ENCODE measurements at regions not wholly inside any gene's neighbourhood (a gene's known extent, or its start where the extent isn't known, plus 50 kb on each side); places are given as distances from the start of the nearest gene placed in this dataset.
"Not testable (repeated sequence)": the region's sequence is repeated elsewhere in the genome, so short reads cannot be mapped to it uniquely, and the experiment has no call there.

GRCh38 chr3:59513570-59513969 lies 463.7 kb upstream of the CFAP20DC start:
- H3K27ac ChIP-seq = no peak overlapping the region
- no peak overlapping the region for H3K4me2 ChIP-seq
- H3K9ac ChIP-seq = no peak overlapping the region
- TF ChIP-seq Cebpa-rat (IDR thresholded peaks at IDR 0.05) = no peak
- H4K20me1 ChIP-seq = no peaks in the 10 kb centered on the region
- H3K36me3 ChIP-seq = no peaks in the 10 kb centered on the region
- H3K27me3 ChIP-seq = no peaks in the 10 kb centered on the region
- H3K9me3 ChIP-seq = no peaks in the 10 kb centered on the region; the same call in 1 of the 2 replicates
- H3K4me1 ChIP-seq = no peaks in the 10 kb centered on the region
- no peak overlapping the region for H3K4me3 ChIP-seq

- Histone ChIP-seq H3K4me1 (no peaks in the 10 kb centered on the region), H3K9me3 (no peaks in the 10 kb centered on the region; the same call in 1 of the 2 replicates), H3K27me3 (no peaks in the 10 kb centered on the region), H3K9ac (no peak overlapping the region), H4K20me1 (no peaks in the 10 kb centered on the region), H3K36me3 (no peaks in the 10 kb centered on the region), H3K27ac (no peak overlapping the region), H3K4me3 (no peak overlapping the region), H3K4me2 (no peak overlapping the region)
- no peak for TF ChIP-seq Cebpa-rat (IDR thresholded peaks at IDR 0.05)
These were observed 462.2 kb upstream of the CFAP20DC start for GRCh38 chr3:59512066-59512465.

- no peak for TF ChIP-seq Cebpa-rat (IDR thresholded peaks at IDR 0.05)
- no peaks in the 10 kb centered on the region for H3K27me3 ChIP-seq
- no peaks in the 10 kb centered on the region for H4K20me1 ChIP-seq
- H3K4me2 ChIP-seq = no peak overlapping the region
- no peaks in the 10 kb centered on the region for H3K4me1 ChIP-seq
- H3K4me3 ChIP-seq = no peak overlapping the region
- no peak overlapping the region for H3K27ac ChIP-seq
- no peaks in the 10 kb centered on the region; the same call in 1 of the 2 replicates for H3K9me3 ChIP-seq
- H3K36me3 ChIP-seq = no peaks in the 10 kb centered on the region
- no peak overlapping the region for H3K9ac ChIP-seq
These were observed 460.8 kb upstream of the CFAP20DC start for GRCh38 chr3:59510576-59510975.

GRCh38 chr3:59508273-59508672 lies 458.4 kb upstream of the CFAP20DC start:
- no peaks in the 10 kb centered on the region for H3K4me1 ChIP-seq
- no peak overlapping the region for H3K4me3 ChIP-seq
- no peaks in the 10 kb centered on the region; the same call in 1 of the 2 replicates for H3K9me3 ChIP-seq
- no peak overlapping the region for H3K9ac ChIP-seq
- H3K27me3 ChIP-seq = no peaks in the 10 kb centered on the region
- TF ChIP-seq Cebpa-rat (IDR thresholded peaks at IDR 0.05) = no peak
- no peak overlapping the region for H3K4me2 ChIP-seq
- H3K36me3 ChIP-seq = no peaks in the 10 kb centered on the region
- H4K20me1 ChIP-seq = no peaks in the 10 kb centered on the region
- H3K27ac ChIP-seq = no peak overlapping the region

GRCh38 chr3:59506191-59506590 lies 456.4 kb upstream of the CFAP20DC start:
- Histone ChIP-seq H3K4me3 (no peak overlapping the region), H3K9me3 (no peaks in the 10 kb centered on the region; the same call in 1 of the 2 replicates), H3K9ac (no peak overlapping the region), H3K4me2 (no peak overlapping the region), H3K4me1 (no peaks in the 10 kb centered on the region), H3K27ac (no peak overlapping the region), H3K36me3 (no peaks in the 10 kb centered on the region), H3K27me3 (no peaks in the 10 kb centered on the region), H4K20me1 (no peaks in the 10 kb centered on the region)
- no peak for TF ChIP-seq Cebpa-rat (IDR thresholded peaks at IDR 0.05)

GRCh38 chr3:59503441-59503840 lies 453.6 kb upstream of the CFAP20DC start:
- H3K4me3 ChIP-seq = no peak overlapping the region
- H3K4me2 ChIP-seq = no peak overlapping the region
- no peaks in the 10 kb centered on the region for H4K20me1 ChIP-seq
- H3K9ac ChIP-seq = no peak overlapping the region
- TF ChIP-seq Cebpa-rat (IDR thresholded peaks at IDR 0.05) = no peak
- H3K9me3 ChIP-seq = no peaks in the 10 kb centered on the region; the same call in 1 of the 2 replicates
- H3K27me3 ChIP-seq = no peaks in the 10 kb centered on the region
- no peak overlapping the region for H3K27ac ChIP-seq
- no peaks in the 10 kb centered on the region for H3K4me1 ChIP-seq
- H3K36me3 ChIP-seq = no peaks in the 10 kb centered on the region

- TF ChIP-seq Cebpa-rat (IDR thresholded peaks at IDR 0.05) = no peak
- no peaks in the 10 kb centered on the region; the same call in 1 of the 2 replicates for H3K9me3 ChIP-seq
- no peak overlapping the region for H3K4me3 ChIP-seq
- no peaks in the 10 kb centered on the region for H4K20me1 ChIP-seq
- no peaks in the 10 kb centered on the region for H3K4me1 ChIP-seq
- H3K27ac ChIP-seq = no peak overlapping the region
- H3K4me2 ChIP-seq = no peak overlapping the region
- H3K27me3 ChIP-seq = no peaks in the 10 kb centered on the region
- H3K9ac ChIP-seq = no peak overlapping the region
- no peaks in the 10 kb centered on the region for H3K36me3 ChIP-seq
These were observed 453.0 kb upstream of the CFAP20DC start for GRCh38 chr3:59502806-59503205.

- no peak overlapping the region for H3K4me3 ChIP-seq
- TF ChIP-seq Cebpa-rat (IDR thresholded peaks at IDR 0.05) = no peak
These were observed 450.1 kb upstream of the CFAP20DC start for GRCh38 chr3:59499954-59500353.

GRCh38 chr3:59499000-59499399 lies 449.2 kb upstream of the CFAP20DC start:
- no peaks in the 10 kb centered on the region for H3K36me3 ChIP-seq
- no peak overlapping the region for H3K4me2 ChIP-seq
- peaks cover 7% of the 10 kb centered on the region for H3K4me1 ChIP-seq
- H3K27me3 ChIP-seq = no peaks in the 10 kb centered on the region
- H4K20me1 ChIP-seq = no peaks in the 10 kb centered on the region
- H3K27ac ChIP-seq = no peak overlapping the region
- no peak overlapping the region for H3K9ac ChIP-seq
- H3K4me3 ChIP-seq = no peak overlapping the region
- TF ChIP-seq Cebpa-rat (IDR thresholded peaks at IDR 0.05) = no peak
- no peaks in the 10 kb centered on the region; the same call in 1 of the 2 replicates for H3K9me3 ChIP-seq

More at GRCh38 chr3:59499954-59500353, 450.1 kb upstream of the CFAP20DC start:
- peaks cover 7% of the 10 kb centered on the region for H3K4me1 ChIP-seq
- no peak overlapping the region for H3K9ac ChIP-seq
- H3K27me3 ChIP-seq = no peaks in the 10 kb centered on the region
- H3K4me2 ChIP-seq = no peak overlapping the region
- no peaks in the 10 kb centered on the region for H4K20me1 ChIP-seq
- no peak overlapping the region for H3K27ac ChIP-seq
- no peaks in the 10 kb centered on the region; the same call in 1 of the 2 replicates for H3K9me3 ChIP-seq
- H3K36me3 ChIP-seq = no peaks in the 10 kb centered on the region

GRCh38 chr3:59496250-59496649 lies 446.4 kb upstream of the CFAP20DC start:
- H3K4me1 ChIP-seq = peaks cover 7% of the 10 kb centered on the region
- no peak for TF ChIP-seq Cebpa-rat (IDR thresholded peaks at IDR 0.05)
- no peak overlapping the region for H3K9ac ChIP-seq
- no peaks in the 10 kb centered on the region for H3K9me3 ChIP-seq
- no peak overlapping the region for H3K27ac ChIP-seq
- H3K4me3 ChIP-seq = no peak overlapping the region
- H3K4me2 ChIP-seq = peak overlapping the region; percentile 21; the same call in 1 of the 2 replicates
- H3K36me3 ChIP-seq = no peaks in the 10 kb centered on the region
- H4K20me1 ChIP-seq = no peaks in the 10 kb centered on the region
- no peaks in the 10 kb centered on the region for H3K27me3 ChIP-seq

GRCh38 chr3:59494969-59495368 lies 445.1 kb upstream of the CFAP20DC start:
- not testable (repeated sequence) for H3K4me3 ChIP-seq, H3K9me3 ChIP-seq, H3K36me3 ChIP-seq, H4K20me1 ChIP-seq, H3K4me1 ChIP-seq, H3K9ac ChIP-seq, H3K4me2 ChIP-seq, H3K27me3 ChIP-seq, H3K27ac ChIP-seq
